WTC11 (cell line): ENCODE measurements at regions not wholly inside any gene's neighbourhood (a gene's known extent, or its start where the extent isn't known, plus 50 kb on each side); places are given as distances from the start of the nearest gene placed in this dataset.
A peak's percentile ranks its signal among the peaks of the same experiment; 100 is the strongest.

Experiments
- ATAC-seq: fragments of 200-7000 bp; cut with Tn5 transposase; 2 replicates; pipeline ENCODE4 v1.10.0; 2021; ENCODE audit warnings: mild to moderate bottlenecking, moderate library complexity
- CTCF ChIA-PET: fragments of 300-600 bp; sonication (Branson Sonifier 250); formaldehyde crosslinking; loops from one replicate; lab custom pipeline; 2021; ENCODE audit warnings: antibody characterized with exemption; lab: Charles Lee
- POLR2A ChIA-PET: fragments of 350-600 bp; sonication (Branson Sonifier 250); formaldehyde crosslinking; loops from one replicate; lab custom pipeline; 2021; ENCODE audit warnings: antibody characterized with exemption; lab: Charles Lee
- DNase-seq: peaks from one replicate; pipeline ENCODE4 v3.0.0; 2021; ENCODE audit warnings: low spot score
- H3K27ac Mint-ChIP-seq: 2 replicates; pipeline ENCODE4 v1.8.0; 2021; ENCODE audit warnings: mixed read lengths
- H3K27me3 Mint-ChIP-seq: 2 replicates; pipeline ENCODE4 v1.8.0; 2021; ENCODE audit warnings: low read depth, mild to moderate bottlenecking, moderate library complexity, mixed read lengths
- H3K36me3 Mint-ChIP-seq: 2 replicates; pipeline ENCODE4 v1.8.0; 2021; ENCODE audit warnings: mixed read lengths
- H3K4me1 Mint-ChIP-seq: 2 replicates; pipeline ENCODE4 v1.8.0; 2022; ENCODE audit warnings: mixed read lengths
- H3K4me3 Mint-ChIP-seq: 2 replicates; pipeline ENCODE4 v1.8.0; 2021; ENCODE audit warnings: mild to moderate bottlenecking, moderate library complexity, mixed read lengths
- H3K9me3 Mint-ChIP-seq: 2 replicates; pipeline ENCODE4 v1.8.0; 2021; ENCODE audit warnings: mixed read lengths
- CBFB ChIP-seq: sonication (generic); formaldehyde crosslinking; IDR thresholded peaks from 2 replicates; pipeline ENCODE4 v1.8.1; 2022; ENCODE audit warnings: mild to moderate bottlenecking, low read depth, missing genetic modification reagents
- CTCF ChIP-seq: fragments of 200-600 bp; IDR thresholded peaks from 2 replicates; pipeline ENCODE4 v1.8.0; 2022; ENCODE audit warnings: antibody characterized with exemption
- ESRRA ChIP-seq: sonication (generic); formaldehyde crosslinking; IDR thresholded peaks from 2 replicates; pipeline ENCODE4 v1.8.1; 2022; ENCODE audit warnings: mild to moderate bottlenecking, missing genetic modification reagents, borderline replicate concordance
- IRF2 ChIP-seq: sonication (generic); formaldehyde crosslinking; IDR thresholded peaks from 2 replicates; pipeline ENCODE4 v1.8.0; 2022; ENCODE audit warnings: low read depth, missing genetic modification reagents, borderline replicate concordance
- JAZF1 ChIP-seq: fragments of 250-450 bp; sonication (Bioruptor Pico); IDR thresholded peaks from 2 replicates; pipeline ENCODE4 v1.9.0; 2021; ENCODE audit warnings: moderate library complexity, mild to moderate bottlenecking, inconsistent platforms
- MXD4 ChIP-seq: fragments of 250-450 bp; sonication (Bioruptor Pico); IDR thresholded peaks from 2 replicates; pipeline ENCODE4 v1.8.0; 2021; ENCODE audit warnings: mild to moderate bottlenecking, moderate library complexity, borderline replicate concordance
- NFATC4 ChIP-seq: fragments of 250-450 bp; sonication (Bioruptor Pico); IDR thresholded peaks from 2 replicates; pipeline ENCODE4 v1.9.0; 2021; ENCODE audit warnings: mild to moderate bottlenecking
- PRDM15 ChIP-seq: sonication (generic); formaldehyde crosslinking; IDR thresholded peaks from 2 replicates; pipeline ENCODE4 v1.8.0; 2022; ENCODE audit warnings: missing genetic modification reagents
- SMAD4 ChIP-seq: sonication (generic); formaldehyde crosslinking; IDR thresholded peaks from 2 replicates; pipeline ENCODE4 v1.8.0; 2022; ENCODE audit warnings: mild to moderate bottlenecking, missing genetic modification reagents
- USF2 ChIP-seq: sonication (generic); formaldehyde crosslinking; IDR thresholded peaks from 2 replicates; pipeline ENCODE4 v1.8.1; 2023; ENCODE audit warnings: mild to moderate bottlenecking, missing genetic modification reagents, moderate library complexity
- ZNF138 ChIP-seq: sonication (generic); formaldehyde crosslinking; conservative IDR thresholded peaks from 2 replicates; pipeline ENCODE4 v1.8.1; 2022; ENCODE audit warnings: mild to moderate bottlenecking, moderate library complexity, missing genetic modification reagents
- ZNF263 ChIP-seq: sonication (generic); formaldehyde crosslinking; IDR thresholded peaks from 2 replicates; pipeline ENCODE4 v1.8.1; 2022; ENCODE audit warnings: low read depth, mild to moderate bottlenecking, moderate library complexity, missing genetic modification reagents

DNA sequence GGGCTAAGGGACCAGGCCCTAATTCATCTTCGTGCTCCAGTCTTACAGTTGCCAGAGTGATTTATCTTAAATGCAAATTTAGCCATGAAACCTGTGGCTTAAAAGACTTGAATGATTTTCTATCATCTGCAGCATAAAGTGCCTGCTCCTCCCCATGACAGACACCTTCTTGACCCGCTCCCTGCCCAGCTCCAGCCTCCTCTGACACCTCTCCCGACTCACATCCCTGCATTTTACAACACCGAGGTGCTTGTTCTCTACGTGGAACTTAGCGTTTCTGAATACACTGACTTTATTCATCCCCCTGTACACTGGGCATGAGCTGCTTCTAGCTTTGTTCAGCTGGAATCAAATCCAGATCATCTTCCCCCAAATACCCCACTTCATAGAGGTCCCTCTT lies 128.7 kb upstream of the MYO16 start (continued):
- TF ChIP-seq PRDM15 (CRISPR knock-in tag) (no peak), ZNF138 (CRISPR knock-in tag) (no peak), SMAD4 (CRISPR knock-in tag) (no peak)

- Mint-ChIP-seq H3K4me3 (no peak overlapping the region), H3K27me3 (no peaks in the 10 kb centered on the region), H3K9me3 (peaks cover 12% of the 10 kb centered on the region; the same call in 1 of the 2 replicates), H3K4me1 (peaks cover 10% of the 10 kb centered on the region), H3K36me3 (no peaks in the 10 kb centered on the region; the same call in 1 of the 2 replicates), H3K27ac (no peak overlapping the region; the same call in 1 of the 2 replicates)
- peak; percentile 34; the same call in 1 of the 2 replicates for TF ChIP-seq CTCF
- no peak for TF ChIP-seq ESRRA (CRISPR knock-in tag)
- no peak for TF ChIP-seq ZNF263
- ChIA-PET CTCF (interaction anchor here (0.7 to 2.3 kb wide), 7 partner anchors 152 to 192 kb away, joined by 3 to 16 read pairs (median 3); no protein-coding TSS in a partner anchor), POLR2A (interaction anchor here (1.0 kb wide), 1 partner anchor 1373 kb away, joined by 3 read pairs; no protein-coding TSS in a partner anchor)
- ATAC-seq, result peak; percentile 86
- no peak for DNase-seq
Observed at GRCh38 chr13:108508263-108508662, 121.1 kb upstream of the MYO16 start.

GRCh38 chr13:108525827-108526226 lies 103.6 kb upstream of the MYO16 start:
- H3K27ac Mint-ChIP-seq, result no peak overlapping the region
- TF ChIP-seq NFATC4 (CRISPR knock-in tag) (no peak), IRF2 (no peak)
- no peak overlapping the region for H3K4me3 Mint-ChIP-seq
- DNase-seq (no peak), ATAC-seq (no peak)
- H3K9me3 Mint-ChIP-seq, result peaks cover 20% of the 10 kb centered on the region
- POLR2A ChIA-PET, result no interaction called here
- H3K4me1 Mint-ChIP-seq, result peaks cover 6% of the 10 kb centered on the region
- no peaks in the 10 kb centered on the region; the same call in 1 of the 2 replicates for H3K36me3 Mint-ChIP-seq
- CTCF ChIA-PET, result no interaction called here
- H3K27me3 Mint-ChIP-seq, result peaks cover 2% of the 10 kb centered on the region; the same call in 1 of the 2 replicates

- CTCF ChIA-PET, result no interaction called here
- ATAC-seq, result no peak
- peaks cover 20% of the 10 kb centered on the region for H3K9me3 Mint-ChIP-seq
- no peak for TF ChIP-seq CBFB (CRISPR knock-in tag)
- no peak for TF ChIP-seq MXD4 (CRISPR knock-in tag)
- no peak for TF ChIP-seq USF2 (CRISPR knock-in tag)
- no peak for TF ChIP-seq JAZF1 (CRISPR knock-in tag)
- POLR2A ChIA-PET, result no interaction called here
- DNase-seq, result no peak
- H3K36me3 Mint-ChIP-seq, result no peaks in the 10 kb centered on the region; the same call in 1 of the 2 replicates
- peaks cover 6% of the 10 kb centered on the region for H3K4me1 Mint-ChIP-seq
- H3K27me3 Mint-ChIP-seq, result no peaks in the 10 kb centered on the region
- H3K4me3 Mint-ChIP-seq, result no peak overlapping the region
- no peak overlapping the region for H3K27ac Mint-ChIP-seq
Observed at GRCh38 chr13:108526286-108526685, 103.1 kb upstream of the MYO16 start.
